GM10266 (cell line): ENCODE measurements at regions not wholly inside any gene's neighbourhood (a gene's known extent, or its start where the extent isn't known, plus 50 kb on each side); places are given as distances from the start of the nearest gene placed in this dataset.
A peak's percentile ranks its signal among the peaks of the same experiment; 100 is the strongest.

Experiments
- DNase-seq: peaks from one replicate; pipeline ENCODE4 v3.0.0; 2012; ENCODE audit errors: extremely low spot score
- TF ChIP-seq, protein P1 (sequence below): IDR thresholded peaks from 2 replicates; pipeline ENCODE4 v1.5.1; 2012; ENCODE audit warnings: mild to moderate bottlenecking, low read depth; ENCODE audit not compliant: control insufficient read depth, insufficient read depth; ENCODE audit errors: missing control alignments

DNA sequence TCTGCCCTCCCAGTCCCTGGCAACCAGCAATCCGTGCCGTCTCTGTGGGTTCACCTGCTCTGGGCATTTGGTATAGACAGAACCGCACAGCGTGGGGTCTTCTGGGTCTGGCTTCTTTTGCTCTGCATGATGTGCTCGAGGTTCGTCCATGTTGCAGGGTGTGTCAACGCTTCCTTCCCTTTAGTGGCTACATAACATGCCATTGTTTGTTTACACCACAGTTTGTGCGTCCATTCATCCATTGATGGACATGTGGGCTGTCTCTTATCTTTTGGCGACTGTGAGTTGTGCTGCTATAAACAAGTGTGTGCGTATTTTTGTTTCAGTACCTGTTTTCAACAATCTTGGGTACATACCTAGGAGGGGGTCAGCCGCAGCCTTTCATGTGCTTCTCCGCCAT is 149.5 kb upstream of the RPS6KA2 start:
- DNase-seq, result no peak
- TF ChIP-seq, protein P1, sequence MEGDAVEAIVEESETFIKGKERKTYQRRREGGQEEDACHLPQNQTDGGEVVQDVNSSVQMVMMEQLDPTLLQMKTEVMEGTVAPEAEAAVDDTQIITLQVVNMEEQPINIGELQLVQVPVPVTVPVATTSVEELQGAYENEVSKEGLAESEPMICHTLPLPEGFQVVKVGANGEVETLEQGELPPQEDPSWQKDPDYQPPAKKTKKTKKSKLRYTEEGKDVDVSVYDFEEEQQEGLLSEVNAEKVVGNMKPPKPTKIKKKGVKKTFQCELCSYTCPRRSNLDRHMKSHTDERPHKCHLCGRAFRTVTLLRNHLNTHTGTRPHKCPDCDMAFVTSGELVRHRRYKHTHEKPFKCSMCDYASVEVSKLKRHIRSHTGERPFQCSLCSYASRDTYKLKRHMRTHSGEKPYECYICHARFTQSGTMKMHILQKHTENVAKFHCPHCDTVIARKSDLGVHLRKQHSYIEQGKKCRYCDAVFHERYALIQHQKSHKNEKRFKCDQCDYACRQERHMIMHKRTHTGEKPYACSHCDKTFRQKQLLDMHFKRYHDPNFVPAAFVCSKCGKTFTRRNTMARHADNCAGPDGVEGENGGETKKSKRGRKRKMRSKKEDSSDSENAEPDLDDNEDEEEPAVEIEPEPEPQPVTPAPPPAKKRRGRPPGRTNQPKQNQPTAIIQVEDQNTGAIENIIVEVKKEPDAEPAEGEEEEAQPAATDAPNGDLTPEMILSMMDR, result no peak

DNA sequence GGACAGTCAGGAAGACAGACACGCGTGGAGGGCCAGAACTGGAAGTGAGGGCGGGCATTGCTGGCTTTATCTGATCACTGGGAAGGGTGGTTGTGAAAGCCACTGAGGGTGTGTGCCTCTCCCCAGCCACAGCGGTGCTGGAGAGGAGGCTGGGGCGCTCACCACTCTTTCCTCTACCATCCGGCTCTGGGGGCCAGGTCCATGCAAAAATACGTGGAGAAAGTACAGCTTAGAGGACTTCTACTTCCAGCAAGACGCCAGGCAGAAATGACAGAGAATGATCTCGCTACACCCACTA is 148.8 kb upstream of the RPS6KA2 start:
- no peak for DNase-seq
- TF ChIP-seq, protein P1, result no peak

DNA sequence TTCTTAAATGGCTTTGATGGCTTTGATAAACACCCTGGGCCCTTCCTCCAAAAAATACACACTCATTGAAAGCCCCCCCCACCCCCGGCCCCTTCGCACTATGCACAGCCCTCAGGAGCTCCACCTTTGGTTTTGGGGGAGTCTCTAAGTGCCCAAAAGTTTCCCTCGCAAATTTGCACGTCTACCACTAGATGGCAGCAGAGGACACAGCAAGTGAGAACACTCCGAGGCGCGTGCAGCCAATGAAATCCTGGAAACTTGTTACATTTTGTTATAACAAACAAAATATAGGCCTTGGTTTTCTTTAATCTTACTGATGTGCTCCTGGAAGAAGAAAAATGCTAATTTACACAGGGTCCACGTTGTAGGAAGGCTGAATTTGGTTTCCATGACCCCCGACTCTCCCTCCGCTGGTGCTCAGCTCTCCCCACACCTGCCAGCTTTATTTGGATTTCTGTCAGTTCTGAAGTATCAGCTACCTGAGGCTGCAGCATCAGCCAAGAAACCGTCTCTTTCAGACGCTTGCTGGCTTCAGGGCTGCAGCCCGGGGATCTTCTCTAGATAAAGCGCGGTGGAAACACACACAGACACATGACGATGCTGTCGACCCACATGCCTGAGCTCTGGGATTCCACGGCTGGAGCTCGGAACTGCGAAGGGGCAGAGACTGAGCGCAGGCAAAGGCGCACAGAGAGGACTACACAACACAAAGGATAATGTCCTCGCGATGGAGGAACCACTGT is 148.3 kb upstream of the RPS6KA2 start:
- peak; percentile 81 for DNase-seq
- TF ChIP-seq, protein P1, result peak; percentile 89

DNA sequence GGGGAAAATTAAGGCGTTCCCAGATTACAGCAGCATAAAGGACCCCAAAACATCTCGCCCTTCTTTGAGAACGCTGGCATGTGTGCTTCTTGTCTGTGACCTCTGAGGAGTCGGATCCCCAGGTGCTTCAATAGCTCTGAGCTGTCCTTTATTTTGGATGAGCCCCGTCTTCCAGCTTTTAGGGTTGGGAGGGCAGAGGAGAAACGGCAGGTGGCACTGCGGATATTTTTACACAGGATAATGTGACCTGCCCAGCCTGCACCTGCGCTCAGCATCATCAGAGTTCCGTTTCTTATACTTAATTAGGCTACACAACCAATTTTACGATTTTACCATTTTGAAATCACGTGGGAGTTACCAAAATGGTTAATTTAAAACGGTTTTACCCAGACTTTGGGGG is 147.7 kb upstream of the RPS6KA2 start:
- TF ChIP-seq, protein P1, result no peak
- DNase-seq, result no peak

DNA sequence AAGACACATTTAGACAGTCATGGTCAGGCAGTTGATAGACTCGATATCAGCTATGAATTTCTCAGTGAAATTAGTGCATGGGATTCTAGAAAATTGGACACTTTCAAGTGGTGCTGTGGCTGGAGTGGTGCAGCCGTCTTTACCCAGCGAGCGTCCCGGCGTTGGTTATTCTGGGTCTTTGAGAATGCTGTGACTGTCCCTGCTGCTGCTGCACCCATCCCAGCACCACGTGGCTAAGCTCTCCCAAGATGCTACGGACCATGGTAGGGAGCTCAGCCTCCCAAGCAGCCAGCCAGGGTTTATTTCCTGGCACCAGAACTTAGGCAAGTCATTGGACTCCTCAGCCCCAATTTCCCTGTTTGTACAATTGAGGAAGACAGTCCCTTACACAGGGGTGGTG is 147.2 kb upstream of the RPS6KA2 start:
- DNase-seq, result no peak
- TF ChIP-seq, protein P1, result no peak

DNA sequence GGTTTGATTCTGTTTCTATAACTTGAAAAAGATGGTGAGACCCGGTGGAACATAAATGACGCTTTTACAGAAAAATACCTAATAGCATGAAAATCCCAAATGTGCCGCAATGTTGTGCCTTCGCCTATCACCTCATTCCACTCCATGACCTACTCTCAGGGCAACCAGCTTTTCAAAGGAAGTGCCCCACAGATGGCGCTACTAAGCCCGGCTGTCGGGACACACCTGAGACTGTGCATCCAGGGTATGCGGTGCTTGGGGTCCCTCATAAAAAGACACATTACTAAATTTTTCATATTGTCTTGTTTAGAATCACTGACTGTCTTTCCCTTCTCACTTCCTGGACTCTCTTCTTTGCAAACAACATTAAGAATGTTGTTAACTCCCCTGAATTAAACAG is 145.5 kb upstream of the RPS6KA2 start:
- DNase-seq, result no peak
- TF ChIP-seq, protein P1, result no peak

DNA sequence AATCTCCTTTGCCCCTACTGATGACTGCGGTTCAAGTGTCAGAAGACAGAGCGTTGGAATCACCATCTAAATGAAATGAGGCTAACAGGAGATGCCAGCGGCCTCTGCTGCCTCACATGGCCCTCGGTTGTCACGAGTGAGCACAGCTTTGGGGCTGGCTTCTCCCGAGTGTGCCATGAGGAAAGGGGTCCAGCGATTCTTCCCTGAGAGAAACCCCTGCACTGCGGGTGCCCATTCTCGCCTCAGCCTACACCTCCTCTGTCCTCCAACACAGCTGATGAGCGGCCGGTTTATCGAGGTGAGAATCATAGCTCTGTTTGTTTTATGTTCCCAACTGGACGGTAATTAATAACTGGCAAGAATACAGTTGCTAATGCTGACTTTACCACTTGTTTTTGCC is 144.7 kb upstream of the RPS6KA2 start:
- TF ChIP-seq, protein P1, result no peak

More for the DNA sequence above, 144.7 kb upstream of the RPS6KA2 start:
- no peak for DNase-seq
